ENCODE measurements at regions not wholly inside any gene's neighbourhood (a gene's known extent, or its start where the extent isn't known, plus 50 kb on each side); places are given as distances from the start of the nearest gene placed in this dataset.
"Not testable (repeated sequence)": the region's sequence is repeated elsewhere in the genome, so short reads cannot be mapped to it uniquely, and the experiment has no call there.

DNA sequence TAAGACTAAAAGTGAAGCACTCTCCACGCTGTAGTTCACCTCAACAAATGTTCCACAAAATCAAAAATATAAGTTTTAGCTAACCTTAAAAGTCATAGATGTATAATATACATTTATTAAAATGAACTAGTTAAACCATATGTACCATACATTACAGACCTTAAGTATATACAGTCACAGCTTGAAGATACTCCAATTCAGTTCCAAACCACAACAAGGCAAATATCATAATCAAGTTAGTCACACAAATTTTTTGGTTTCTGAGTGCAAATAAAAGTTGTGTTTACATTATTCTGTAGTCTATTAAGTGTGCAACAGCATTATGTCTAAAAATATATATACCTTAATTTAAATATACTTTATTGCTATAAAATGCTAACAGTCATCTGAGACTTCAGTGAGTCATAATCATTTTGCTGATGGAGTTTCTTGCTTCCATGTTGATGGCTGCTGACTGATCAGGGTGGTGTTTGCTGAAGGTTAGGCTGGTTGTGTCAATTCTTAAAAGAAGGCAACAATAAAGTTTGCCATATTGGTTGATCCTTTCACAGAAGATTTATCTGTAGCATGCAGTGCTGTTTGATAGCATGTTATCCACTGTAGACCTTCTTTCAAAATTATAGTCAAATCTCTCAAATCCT, 736.7 kb downstream of the NSUN3 start:
- DNase-seq (ENCODE audit: low spot score) (no peak), FAIRE-seq (no peak)

DNA sequence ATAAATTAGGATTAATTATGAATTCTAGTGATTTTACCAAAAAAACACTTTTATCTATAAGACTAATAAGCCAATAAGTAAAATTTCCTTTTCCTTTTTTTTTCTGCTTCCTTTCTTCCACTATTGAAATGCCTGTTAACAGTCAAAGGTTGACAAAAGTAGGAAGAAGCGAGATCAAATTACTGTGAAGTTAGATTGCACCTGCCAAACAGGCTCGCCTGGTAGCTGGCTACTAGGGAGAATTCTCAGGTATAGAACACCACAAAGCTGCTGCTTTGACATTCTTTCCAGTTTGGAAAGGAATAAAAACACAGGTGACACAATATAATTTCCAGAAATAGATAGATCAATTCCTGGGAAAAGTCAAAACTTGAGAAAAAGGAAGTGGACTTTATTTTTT, 749.0 kb downstream of the NSUN3 start:
- FAIRE-seq (no peak), DNase-seq (ENCODE audit: low spot score) (no peak)

DNA sequence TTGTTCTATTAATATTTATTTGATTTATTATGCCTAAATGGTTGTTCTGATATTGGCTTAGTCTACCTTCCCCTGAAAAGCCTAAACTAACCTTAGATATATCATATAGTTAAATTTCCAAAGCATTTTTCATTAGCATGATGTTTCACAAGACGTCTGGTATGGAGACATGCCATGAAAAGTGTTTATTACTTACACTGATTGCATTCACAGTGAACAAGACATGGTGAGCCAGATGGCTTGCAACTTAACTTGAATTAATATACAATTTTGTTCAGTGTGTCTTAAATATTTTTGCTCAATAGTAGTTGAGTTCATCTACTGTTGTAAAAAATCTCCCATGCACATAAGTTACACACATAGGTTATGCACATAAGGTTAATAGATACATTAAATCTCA, 758.4 kb downstream of the NSUN3 start:
- no peak for DNase-seq (ENCODE audit: low spot score)
- FAIRE-seq = no peak

DNA sequence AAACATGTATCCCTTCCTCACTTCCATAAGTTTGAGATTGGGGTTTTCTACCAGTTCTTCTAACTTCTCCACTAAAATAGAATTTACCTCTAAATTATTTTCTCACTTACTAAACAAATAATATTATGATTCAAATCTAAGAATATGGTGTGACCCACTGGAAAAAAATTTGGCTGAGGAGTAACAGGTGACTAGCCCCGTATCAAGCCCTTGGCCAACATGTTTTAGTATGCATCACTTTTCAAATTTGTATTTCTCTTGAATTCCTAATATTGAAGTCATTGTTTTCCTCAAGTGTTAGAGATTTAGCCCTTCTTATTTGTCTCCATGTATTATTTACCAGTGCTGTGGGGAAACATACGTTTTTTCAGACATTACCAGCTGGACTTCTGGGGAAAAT, 759.4 kb downstream of the NSUN3 start:
- FAIRE-seq = no peak
- no peak for DNase-seq (ENCODE audit: low spot score)

DNA sequence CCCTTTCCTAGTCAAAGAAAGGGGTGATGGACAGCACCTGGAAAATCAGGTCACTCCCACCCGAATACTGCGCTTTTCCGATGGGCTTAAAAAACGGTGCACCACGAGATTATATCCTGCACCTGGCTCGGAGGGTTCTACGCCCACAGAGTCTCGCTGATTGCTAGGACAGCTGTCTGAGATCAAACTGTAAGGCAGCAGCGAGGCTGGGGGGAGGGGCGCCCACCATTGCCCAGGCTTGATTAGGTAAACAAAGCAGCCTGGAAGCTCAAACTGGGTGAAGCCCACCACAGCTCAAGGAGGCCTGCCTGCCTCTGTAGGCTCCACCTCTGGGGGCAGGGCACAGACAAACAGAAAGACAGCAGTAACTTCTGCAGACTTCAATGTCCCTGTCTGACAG, 783.4 kb downstream of the NSUN3 start:
- not testable (repeated sequence) for FAIRE-seq; DNase-seq (ENCODE audit: low spot score)

DNA sequence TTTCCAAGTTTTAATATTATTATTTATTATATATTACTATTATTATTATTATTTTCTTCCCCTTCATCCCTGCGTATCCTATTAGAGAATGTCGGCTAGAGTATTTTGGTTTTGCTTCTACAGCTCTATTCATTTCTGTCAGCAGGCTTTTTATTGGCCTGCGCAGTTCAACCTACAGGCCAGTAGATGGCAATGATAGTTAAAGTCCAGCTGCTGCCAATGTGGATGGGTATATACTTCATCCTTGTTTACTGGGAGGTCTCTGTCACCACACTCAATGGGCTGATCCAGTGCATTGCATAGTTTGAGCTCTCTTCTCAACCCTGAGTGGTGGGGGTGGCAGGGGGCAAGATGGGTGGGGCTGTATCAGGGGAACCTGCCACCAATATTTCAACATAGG, 799.8 kb downstream of the NSUN3 start:
- FAIRE-seq (no peak), DNase-seq (ENCODE audit: low spot score) (peak; percentile 30)

DNA sequence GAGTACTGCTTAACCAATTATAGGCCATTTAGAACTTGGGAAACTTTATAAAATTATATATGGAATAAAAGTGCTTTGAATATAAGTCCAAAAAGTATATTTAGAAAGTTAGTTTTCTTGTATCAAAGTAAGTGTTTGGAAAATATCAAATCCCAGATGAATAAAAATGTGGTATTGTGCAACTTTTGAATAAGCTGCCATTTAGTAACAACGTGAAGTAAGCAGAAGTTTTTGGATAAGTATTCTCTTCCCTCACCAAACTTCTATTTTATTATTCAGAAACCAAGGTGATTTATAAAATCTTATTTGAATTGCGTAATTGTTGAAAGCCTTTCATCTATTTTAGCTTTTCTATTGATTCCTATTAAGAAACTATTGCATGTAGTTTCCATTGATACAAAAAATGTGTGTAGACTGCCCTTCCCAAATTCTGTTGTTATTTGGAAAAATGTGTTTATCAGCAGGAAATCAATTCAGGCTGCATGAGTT, 806.2 kb downstream of the NSUN3 start:
- DNase-seq (ENCODE audit: low spot score) (no peak), FAIRE-seq (no peak)

DNA sequence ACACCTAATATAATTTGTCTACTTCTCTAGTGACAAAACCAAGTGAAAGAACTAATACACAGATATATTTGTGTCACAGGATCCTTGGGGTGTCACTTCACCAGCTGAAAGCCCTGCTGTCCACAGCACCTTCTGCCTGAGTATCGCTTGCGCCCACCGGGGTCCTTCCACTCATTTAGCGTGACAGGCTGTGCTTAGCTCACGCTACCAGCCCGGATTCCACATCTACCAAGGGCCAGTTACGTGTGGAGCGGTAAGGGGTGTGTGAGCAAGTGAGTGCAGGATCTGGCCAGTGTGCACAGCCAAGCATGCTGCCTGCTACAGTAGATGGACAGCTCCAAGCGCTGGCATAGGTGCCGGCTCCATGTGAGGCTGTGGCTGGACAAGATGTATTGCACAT, 810.9 kb downstream of the NSUN3 start:
- no peak for FAIRE-seq
- no peak for DNase-seq (ENCODE audit: low spot score)

DNA sequence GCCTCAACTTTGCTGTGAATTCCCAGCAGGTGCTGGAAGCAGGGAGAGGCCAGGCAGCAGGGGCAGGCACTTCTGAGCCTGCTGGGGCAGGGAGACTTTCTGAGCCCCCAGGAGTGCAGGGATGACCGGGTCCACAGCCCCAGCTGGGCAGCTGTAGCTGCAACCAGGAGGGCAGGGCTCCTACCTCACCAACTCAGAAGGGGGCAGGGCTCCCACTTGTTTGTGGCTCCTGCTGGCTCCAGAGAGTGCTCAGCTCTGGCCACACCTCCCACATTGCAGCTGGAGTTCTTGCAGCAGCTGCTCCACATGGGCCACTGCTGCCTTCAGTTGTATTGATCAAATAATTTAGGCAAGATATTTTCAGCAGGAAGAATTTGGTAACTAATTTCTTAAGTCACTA, 812.3 kb downstream of the NSUN3 start:
- DNase-seq (ENCODE audit: low spot score) (no peak), FAIRE-seq (no peak)

DNA sequence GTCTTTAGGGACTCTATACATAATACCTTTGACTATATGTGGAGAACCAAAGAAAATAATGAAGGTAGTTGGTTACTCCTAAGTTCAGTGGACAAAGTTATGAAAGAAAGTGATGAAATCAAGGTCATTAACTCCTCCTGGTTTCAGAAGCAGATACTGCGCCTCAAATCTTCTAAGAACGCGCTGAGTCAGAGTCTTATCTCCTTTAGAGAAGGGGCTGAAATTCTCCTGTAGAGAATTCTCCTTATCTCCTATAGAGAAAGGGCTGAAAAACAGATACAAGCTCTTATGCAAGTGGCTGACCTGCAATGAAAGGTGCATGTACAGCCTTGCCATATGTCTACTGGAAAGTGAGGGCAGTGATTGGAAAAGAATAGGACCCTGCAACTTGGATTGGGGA, 824.2 kb downstream of the NSUN3 start:
- DNase-seq (ENCODE audit: low spot score) (no peak), FAIRE-seq (no peak)

DNA sequence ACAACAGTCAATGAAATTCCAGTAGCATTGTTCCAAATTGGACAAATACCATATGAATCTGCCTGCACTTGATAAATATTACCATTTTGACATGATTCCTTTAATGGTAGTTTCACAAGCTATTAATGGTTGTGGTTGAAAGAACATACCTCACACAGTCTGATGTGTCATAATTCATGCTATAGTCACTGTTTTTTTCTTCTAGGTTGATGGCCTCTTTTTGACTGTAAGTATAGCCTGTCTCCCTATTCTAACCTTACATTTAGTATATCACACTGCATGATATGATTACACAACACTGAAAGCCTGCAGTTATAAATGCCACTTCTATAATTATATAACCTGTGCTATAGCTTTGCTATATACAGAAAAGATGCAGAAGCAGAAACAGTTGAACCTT, 834.1 kb downstream of the NSUN3 start:
- DNase-seq (ENCODE audit: low spot score) = no peak
- FAIRE-seq = no peak

DNA sequence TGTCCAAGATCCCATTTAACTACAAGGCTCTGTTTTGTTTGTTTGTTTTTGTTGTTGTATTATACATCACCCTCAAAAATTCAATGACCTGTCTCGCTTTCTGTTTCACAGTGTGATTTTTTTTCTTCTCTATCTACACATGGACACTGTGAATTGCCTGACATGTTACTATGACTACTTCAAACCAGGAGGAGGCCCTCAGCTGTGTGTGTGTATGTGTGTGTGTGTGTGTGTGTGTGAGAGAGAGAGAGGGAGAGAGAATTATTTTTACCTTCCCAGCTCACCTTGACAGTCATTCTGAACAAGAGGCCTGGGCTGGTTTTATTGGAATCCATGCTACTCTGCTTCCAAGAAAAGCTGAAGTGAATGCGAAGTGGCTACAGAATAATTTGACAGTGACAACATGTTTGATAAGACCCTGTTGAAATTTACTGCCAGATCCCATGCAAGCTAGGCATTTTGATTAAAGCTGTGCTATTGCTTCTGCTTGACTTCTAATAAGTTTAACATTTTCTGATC, 841.4 kb downstream of the NSUN3 start:
- no peak for DNase-seq (ENCODE audit: low spot score)
- no peak for FAIRE-seq

DNA sequence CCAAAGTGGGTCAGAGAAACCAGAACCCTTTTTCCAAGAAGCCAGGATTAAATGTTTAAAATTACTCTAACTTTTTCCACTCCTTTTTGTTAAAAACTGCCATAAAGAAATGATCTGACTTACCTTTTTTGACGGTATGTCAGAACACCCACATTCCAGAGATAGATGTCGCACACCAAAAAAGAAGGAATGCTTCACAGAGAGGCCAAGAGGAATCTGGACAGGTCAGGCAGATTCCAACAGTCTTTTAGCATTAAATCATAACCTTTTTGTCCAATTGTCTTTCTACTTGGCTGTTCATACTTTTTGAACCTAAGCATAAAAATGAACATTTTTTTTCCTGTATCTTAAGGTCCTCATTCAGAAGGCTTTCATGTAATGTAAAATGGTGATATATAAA, 846.9 kb downstream of the NSUN3 start:
- no peak for DNase-seq (ENCODE audit: low spot score)
- no peak for FAIRE-seq

DNA sequence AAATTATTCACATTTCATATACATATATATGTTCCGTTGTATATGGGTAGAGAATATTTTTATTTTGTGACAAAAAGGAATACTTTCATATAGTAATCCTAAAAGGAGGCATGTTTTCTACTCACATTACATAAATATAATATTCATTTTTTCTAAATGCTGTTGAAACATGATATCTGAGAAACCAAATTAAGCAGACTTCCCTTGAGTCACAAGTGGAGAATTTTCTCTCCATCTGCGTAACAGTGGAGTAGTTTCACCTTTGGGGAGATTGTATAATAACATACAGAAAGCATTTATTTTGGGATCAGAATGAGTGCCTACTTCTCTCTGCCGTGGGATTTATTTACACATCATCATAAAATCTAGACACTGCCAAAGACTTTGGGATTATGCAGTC, 849.8 kb downstream of the NSUN3 start:
- FAIRE-seq (peak; percentile 12), DNase-seq (ENCODE audit: low spot score) (no peak)

DNA sequence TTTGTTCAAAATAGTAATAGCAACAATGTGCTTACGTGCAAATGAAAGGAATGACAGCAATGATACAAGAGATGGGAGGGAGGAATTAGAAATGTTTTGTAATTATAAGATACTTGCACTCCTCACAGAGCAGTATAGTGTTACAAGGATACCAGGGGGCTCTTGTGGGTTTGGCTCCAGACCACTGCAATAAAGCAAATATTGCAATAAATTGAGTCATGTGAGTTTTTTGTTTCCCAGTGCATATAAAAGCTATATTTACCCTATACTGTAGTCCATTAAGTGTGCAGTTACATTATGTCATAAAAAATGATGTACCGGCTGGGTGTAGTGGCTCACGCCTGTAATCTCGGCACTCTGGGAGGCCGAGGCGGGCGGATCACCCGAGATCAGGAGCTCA, 864.3 kb downstream of the NSUN3 start:
- DNase-seq (ENCODE audit: low spot score) (no peak), FAIRE-seq (no peak)

DNA sequence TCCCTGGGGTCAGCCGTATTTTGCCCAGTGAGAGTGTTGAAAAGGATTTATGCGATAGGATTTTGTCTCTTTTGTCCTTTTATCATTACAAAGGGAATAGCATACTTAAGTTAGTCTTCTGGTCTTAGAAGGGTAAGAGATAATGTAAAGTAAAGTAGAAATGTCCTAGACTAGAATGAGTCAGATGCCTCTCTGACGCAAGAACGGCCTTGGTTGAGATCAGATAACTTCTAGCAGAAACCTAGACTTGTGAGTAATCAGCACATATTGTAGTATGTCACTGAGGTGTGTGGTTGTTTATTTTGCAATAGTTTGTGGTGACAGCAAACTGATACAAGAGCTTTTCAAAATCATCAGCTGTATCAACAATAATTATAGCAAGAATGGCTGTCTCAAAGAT, 866.1 kb downstream of the NSUN3 start:
- FAIRE-seq = peak; percentile 72
- peak; percentile 74 for DNase-seq (ENCODE audit: low spot score)

DNA sequence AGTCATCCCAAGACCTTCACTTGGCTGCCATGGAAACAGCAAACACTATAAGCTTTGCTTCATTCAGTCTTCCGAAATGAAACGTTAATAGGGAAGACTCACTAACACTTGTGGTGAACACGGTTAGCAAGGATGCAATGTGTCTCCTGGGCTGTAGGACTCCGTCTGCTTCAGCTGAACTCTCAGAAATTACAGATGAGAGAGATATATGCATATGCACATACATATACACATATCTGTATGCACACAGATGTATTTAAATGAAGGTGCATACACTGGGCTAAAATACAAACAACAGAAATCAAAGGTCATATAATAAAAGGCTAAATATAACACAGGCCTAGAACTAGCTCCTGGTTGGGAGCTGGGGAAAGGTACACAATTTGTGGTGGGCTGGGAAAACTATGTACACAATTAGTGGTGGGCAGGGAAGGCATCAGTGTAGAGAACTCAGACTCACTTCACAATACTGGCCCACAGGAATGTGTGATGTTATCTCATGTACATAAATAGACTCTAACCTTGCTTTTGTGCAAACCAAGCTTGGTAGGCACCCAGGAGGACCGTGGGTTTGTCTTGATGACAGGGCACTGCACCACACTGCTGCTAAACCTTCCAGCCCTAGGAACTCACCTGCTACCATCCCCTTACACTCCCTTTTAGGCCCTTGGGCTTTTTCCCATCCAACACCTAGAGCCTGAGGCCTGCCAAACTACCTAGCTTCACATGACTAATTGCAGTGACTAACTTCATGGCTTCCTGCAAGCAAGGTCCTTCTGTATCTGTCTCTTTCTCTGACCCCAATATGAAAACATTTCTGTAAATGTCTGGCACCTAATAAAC, 873.1 kb downstream of the NSUN3 start:
- FAIRE-seq (no peak), DNase-seq (ENCODE audit: low spot score) (no peak)

DNA sequence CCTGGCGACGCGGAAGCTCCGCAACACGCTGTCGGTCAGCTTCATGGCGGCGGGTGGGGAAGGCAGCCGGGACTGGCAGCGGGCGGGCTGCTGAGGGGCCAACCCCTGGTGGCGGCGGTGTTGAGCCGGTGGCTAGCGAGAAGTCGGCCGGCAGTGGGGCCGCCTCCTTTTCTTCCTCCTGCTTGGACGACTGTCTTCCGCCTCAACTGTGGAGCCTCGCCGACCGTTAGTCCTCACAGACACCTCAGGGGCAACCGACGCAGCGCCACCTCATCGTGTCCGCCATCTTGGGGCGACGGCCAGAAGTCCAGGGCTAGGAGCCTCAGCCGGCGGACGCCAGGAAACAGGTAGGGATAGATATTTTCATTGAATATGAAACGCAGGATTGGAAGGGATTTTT, 875.1 kb downstream of the NSUN3 start:
- FAIRE-seq (no peak), DNase-seq (ENCODE audit: low spot score) (no peak)

DNA sequence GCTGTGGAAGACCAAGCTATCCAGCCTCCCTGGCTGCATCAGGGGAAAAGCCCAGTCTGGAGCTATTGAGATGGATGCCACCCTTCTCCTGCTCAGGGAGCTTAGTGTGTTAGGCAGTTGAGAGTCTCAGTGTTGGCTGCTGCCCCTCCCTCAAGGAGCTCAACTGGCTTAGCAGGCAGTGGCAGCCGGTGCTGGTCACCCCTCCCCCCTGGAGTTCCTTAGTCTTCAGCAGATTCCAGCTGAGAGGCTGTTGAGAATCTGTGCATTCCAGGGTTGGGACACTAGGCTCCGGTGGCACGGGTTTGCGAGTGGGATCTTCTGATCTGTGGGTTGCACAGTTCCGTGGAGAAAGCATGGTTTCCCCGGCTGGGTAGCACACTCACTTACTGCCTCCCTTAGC, 883.8 kb downstream of the NSUN3 start:
- FAIRE-seq = no peak
- DNase-seq (ENCODE audit: low spot score) = no peak

DNA sequence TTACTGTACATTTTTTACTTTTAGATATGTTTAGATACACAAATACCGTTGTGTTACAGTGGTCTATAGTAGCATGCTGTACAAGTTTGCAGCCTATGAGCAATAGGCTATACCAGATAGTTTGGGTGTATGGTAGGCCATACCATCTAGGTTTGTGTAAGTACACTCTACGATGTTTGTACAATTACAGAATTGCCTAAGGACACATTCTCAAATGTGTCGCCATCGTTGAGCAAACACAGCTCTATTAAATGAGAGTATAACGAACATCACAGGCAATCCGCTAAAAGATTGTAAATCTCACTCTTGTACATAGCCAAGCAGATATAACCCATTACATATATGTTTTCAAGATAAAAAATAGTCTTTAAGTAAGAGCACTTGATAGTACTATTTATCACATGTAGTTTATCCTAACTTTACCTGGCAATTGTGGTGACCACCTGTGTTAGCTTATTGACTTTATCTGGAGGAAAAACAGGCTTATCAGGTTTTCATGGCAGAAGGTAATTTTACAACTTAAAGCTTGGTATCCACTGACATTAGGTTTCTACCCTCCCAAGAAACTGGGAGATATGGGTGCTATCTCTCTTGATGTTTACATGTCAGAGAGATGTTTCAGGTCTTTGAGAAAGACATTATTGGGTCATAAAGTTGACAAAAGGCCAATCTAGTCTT, 898.7 kb downstream of the NSUN3 start:
- DNase-seq (ENCODE audit: low spot score) (no peak), FAIRE-seq (no peak)

DNA sequence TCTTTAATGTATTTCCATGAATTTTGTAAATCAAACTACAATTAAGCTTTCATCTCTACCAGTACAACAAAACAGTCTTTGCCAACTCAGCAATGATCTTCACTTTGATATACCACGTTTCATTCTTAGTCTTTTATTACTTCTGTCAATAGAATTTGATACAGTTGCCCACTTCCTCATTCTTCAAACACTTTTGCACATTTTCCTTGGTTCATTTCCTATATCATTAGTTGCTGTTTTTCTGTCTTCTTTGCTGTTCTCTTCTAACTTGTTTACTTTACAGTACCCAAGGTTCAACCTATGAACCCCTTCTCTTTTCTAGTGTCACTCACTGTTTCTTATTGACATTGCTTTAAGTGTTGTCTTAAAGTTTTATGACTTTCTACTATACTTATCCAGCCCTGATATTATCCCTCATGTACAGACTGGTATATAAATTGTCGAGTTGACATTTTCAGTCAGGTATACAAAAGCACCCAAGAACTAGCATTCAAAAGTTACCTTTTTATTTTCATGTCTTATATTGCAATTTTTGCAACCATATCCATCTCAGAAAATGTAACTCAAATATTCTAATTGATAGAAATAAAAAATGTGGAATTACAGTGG, 903.1 kb downstream of the NSUN3 start:
- FAIRE-seq = no peak
- DNase-seq (ENCODE audit: low spot score) = no peak

DNA sequence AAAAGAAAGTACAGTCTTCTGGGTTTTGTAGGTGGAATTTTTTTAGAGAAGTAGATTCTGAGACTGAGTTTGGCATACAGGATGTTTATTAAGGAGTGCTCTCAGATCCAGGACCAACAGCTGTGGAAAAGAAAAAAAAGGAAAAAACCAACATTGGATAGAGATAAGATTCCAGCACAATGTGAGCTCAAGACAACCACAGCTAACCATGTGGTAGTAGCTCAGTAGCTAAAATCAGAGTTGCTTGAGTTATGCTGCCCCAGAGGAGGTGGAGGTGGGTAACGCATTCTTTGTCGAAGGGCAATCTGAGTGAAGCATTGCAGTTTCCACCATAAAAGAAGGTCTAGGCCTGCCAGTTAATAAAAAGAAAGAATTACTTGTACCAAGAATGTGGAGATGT, 904.3 kb downstream of the NSUN3 start:
- DNase-seq (ENCODE audit: low spot score) = no peak
- no peak for FAIRE-seq
